GM19043 (cell line): ENCODE measurements at regions not wholly inside any gene's neighbourhood (a gene's known extent, or its start where the extent isn't known, plus 50 kb on each side); places are given as distances from the start of the nearest gene placed in this dataset.

ENCODE experiments used
- ATAC-seq: cut with Tn5 transposase; IDR thresholded peaks from one replicate; pipeline ENCODE4 v1.9.1; 2021; ENCODE audit warnings: low read depth; ENCODE audit not compliant: unreplicated experiment

- ATAC-seq: no peak
These were observed 352.7 kb upstream of the ZNF507 start for GRCh38 chr19:31992750-31993149.

- no peak for ATAC-seq
These were observed 349.9 kb upstream of the ZNF507 start for GRCh38 chr19:31995546-31995945.

GRCh38 chr19:32010071-32010470 is 335.3 kb upstream of the ZNF507 start:
- no peak for ATAC-seq

- ATAC-seq: no peak
These were observed 333.2 kb upstream of the ZNF507 start for GRCh38 chr19:32012206-32012605.

- ATAC-seq: no peak
These were observed 332.4 kb upstream of the ZNF507 start for GRCh38 chr19:32012886-32013631.

- no peak for ATAC-seq
These were observed 328.0 kb upstream of the ZNF507 start for GRCh38 chr19:32017176-32017953.

GRCh38 chr19:32018014-32018413 is 327.4 kb upstream of the ZNF507 start:
- ATAC-seq: no peak

GRCh38 chr19:32020538-32020937 is 324.9 kb upstream of the ZNF507 start:
- ATAC-seq: no peak

- no peak for ATAC-seq
These were observed 323.3 kb upstream of the ZNF507 start for GRCh38 chr19:32022044-32022640.

GRCh38 chr19:32022731-32023563 is 322.5 kb upstream of the ZNF507 start:
- no peak for ATAC-seq

- ATAC-seq: no peak
These were observed 321.9 kb upstream of the ZNF507 start for GRCh38 chr19:32023564-32023832.

- no peak for ATAC-seq
These were observed 316.2 kb upstream of the ZNF507 start for GRCh38 chr19:32029235-32029634.

GRCh38 chr19:32032561-32032960 is 312.8 kb upstream of the ZNF507 start:
- ATAC-seq: no peak

GRCh38 chr19:32035626-32036025 is 309.8 kb upstream of the ZNF507 start:
- ATAC-seq: no peak

GRCh38 chr19:32038021-32038920 is 307.1 kb upstream of the ZNF507 start:
- no peak for ATAC-seq

GRCh38 chr19:32038961-32039360 is 306.4 kb upstream of the ZNF507 start:
- no peak for ATAC-seq

- ATAC-seq: no peak
These were observed 306.0 kb upstream of the ZNF507 start for GRCh38 chr19:32039440-32039839.

- no peak for ATAC-seq
These were observed 305.2 kb upstream of the ZNF507 start for GRCh38 chr19:32040236-32040635.

- no peak for ATAC-seq
These were observed 303.6 kb upstream of the ZNF507 start for GRCh38 chr19:32041681-32042292.

- ATAC-seq: no peak
These were observed 297.6 kb upstream of the ZNF507 start for GRCh38 chr19:32047788-32048187.
